ENCODE measurements at regions not wholly inside any gene's neighbourhood (a gene's known extent, or its start where the extent isn't known, plus 50 kb on each side); places are given as distances from the start of the nearest gene placed in this dataset.
"Not testable (repeated sequence)": the region's sequence is repeated elsewhere in the genome, so short reads cannot be mapped to it uniquely, and the experiment has no call there.

GRCh38 chr7:25711940-25712339 is 440.1 kb upstream of the NFE2L3 start:
- no peak for DNase-seq (ENCODE audit: low spot score)

- no peak for DNase-seq (ENCODE audit: low spot score)
Measured at GRCh38 chr7:25712500-25712899, 439.5 kb upstream of the NFE2L3 start.

- peak; percentile 29 for DNase-seq (ENCODE audit: low spot score)
Measured at GRCh38 chr7:25714013-25714412, 438.0 kb upstream of the NFE2L3 start.

DNA sequence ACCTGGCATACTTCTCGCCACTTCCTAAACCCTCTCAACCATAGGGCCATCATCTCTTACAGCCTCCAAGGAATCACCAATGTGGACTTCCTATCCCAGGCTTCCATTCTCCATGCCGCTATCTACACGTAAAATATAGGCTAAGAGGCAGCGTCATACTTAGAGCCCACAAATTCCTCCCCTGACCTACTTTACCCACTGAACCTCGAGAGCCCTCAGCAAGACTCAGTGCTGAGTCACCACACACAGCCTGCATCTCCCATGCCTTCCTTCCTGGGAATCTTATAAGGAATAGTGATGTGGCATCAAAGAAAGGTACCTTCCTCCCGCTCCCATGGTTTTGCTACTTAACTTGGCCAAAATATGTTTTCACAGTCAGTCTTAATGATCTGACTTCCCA is 435.6 kb upstream of the NFE2L3 start:
- DNase-seq (ENCODE audit: low spot score): no peak

GRCh38 chr7:25718596-25718995 is 433.4 kb upstream of the NFE2L3 start:
- DNase-seq (ENCODE audit: low spot score): no peak

DNA sequence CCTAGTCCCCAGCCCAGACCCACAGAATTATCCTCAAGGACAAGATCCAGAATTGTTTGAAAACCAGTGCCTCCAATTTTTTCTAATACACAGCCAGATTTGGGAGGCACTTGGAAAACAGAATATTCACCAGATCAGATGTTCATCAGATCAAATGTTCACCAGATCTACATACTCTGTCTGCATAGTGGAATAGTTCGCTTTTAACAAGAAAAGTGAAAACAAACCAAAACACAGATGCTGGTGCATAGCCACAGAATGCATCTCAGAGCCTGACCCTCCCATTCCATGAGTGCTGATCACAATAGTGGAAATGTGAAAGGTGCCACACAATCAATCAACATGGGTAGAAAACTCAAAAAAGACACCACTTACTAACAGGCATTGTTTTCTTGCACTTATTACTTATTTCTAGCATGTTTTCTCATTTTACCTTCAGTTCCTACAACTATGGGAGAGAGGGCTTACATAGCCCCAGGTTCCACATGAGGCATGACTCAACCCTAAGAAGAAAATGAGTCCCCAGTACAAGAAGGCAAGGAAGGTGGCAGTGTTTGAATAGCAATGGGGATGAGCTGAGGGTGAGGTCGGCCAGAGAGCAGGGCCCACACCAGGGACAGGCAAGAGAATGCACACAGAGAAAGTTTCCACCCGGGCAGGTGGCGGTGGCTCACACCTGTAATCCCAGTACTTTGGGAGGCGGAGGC is 432.7 kb upstream of the NFE2L3 start:
- no peak for DNase-seq (ENCODE audit: low spot score)

- peak; percentile 40 for DNase-seq (ENCODE audit: low spot score)
Measured at GRCh38 chr7:25720427-25720826, 431.6 kb upstream of the NFE2L3 start.

DNA sequence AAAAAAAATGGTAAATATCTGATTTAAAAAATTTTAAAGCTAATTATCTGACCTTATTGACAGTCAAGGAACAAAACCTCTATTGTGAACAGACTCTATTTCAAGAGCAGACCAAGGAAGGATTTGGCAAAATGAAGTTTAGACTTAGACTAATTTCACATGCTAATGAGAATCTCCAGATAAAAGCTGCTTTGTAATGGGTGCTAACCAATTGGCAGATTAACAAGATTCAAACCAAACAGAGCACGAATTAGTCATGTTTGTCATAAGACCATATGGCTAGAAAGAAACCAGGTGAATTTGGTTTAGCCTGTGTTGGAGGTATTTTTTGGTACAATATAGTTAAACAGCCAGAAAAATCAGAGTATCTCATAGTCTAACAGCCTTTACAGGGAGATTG is 429.1 kb upstream of the NFE2L3 start:
- no peak for DNase-seq (ENCODE audit: low spot score)

DNA sequence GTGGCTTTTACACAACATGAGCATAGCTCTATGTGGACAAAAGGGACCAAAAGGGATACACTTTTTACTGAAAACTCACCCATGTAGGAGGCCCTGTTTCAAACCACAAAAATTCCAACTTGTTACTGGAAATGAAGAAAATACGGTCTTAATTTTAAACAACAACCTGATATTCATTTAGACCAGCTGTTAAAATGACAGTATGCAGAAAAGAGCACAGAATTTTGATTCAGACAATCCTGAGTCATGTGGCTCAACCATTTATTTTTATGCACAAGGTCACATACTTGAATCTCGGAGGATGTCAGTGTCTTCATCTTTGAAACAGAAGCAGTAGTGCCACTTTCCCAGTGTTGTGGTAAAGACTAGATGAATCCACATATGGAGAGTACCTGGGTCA is 426.5 kb upstream of the NFE2L3 start:
- no peak for DNase-seq (ENCODE audit: low spot score)

DNA sequence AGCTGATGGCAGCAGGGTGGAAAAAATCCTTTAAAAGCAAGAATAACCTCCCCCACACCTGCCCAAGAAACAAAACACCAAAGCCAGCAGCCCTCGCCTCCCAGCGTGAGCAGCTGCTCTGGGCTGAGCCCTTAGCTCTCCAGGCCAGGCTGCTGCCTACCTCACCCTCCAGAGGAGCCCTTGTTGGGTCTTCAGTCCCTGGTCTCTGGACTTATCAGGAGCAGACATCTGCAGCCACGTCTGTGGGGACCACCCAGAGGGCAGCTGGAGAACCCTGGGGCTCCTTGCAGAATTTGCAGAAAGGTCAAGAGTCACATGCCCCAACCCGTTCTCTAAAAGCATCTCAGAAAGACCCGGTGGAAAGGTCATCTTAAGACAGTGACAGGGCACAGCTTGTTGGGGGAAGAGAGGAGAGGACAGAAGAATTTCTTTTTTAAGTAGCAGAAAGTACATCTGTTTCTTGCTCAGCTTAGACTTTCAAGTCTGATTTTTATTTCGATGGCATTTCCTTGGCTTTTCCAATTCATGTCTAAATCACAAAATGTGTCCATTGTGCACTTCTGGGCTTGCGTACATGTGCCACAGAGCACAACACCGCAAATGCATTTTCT is 425.7 kb upstream of the NFE2L3 start:
- no peak for DNase-seq (ENCODE audit: low spot score)

- DNase-seq (ENCODE audit: low spot score): no peak
Measured at GRCh38 chr7:25726781-25727311, 425.2 kb upstream of the NFE2L3 start.

DNA sequence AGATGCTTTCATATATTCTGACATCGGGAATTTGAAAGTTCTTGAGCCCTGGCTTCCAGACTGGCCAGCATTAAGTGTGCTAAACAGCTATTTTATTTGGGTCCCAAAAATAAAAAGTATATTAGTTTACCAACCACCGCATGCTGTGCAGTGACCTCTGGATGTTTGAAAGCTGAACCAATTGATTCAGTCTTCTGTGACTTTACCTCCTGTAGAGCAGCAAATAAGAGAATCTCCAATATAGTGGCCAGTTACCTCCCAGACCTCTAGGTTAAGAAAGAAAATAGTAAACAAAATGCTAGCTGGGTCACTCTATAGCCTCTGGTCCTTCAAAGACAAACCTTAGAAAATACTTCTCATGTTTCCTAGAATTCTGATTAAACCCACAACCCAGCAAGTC is 424.6 kb upstream of the NFE2L3 start:
- DNase-seq (ENCODE audit: low spot score): no peak

DNA sequence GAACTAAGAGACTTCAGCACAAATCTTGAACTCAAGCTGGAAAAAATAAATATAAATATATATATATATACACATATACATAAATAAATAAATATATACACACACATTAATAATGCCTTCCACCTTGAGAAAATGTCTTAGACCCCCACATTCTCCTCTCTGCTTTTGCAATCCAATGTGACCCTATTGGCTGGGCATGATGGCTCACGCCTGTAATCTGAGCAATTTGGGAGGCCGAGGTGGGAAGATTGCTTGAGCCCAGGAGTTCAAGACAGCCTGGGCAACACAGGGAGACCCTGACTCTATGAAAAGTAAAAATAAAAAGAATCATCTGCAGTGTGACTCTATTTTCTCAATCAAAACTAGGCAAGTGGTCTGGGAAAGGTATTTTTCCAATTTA is 424.1 kb upstream of the NFE2L3 start:
- DNase-seq (ENCODE audit: low spot score): no peak

DNA sequence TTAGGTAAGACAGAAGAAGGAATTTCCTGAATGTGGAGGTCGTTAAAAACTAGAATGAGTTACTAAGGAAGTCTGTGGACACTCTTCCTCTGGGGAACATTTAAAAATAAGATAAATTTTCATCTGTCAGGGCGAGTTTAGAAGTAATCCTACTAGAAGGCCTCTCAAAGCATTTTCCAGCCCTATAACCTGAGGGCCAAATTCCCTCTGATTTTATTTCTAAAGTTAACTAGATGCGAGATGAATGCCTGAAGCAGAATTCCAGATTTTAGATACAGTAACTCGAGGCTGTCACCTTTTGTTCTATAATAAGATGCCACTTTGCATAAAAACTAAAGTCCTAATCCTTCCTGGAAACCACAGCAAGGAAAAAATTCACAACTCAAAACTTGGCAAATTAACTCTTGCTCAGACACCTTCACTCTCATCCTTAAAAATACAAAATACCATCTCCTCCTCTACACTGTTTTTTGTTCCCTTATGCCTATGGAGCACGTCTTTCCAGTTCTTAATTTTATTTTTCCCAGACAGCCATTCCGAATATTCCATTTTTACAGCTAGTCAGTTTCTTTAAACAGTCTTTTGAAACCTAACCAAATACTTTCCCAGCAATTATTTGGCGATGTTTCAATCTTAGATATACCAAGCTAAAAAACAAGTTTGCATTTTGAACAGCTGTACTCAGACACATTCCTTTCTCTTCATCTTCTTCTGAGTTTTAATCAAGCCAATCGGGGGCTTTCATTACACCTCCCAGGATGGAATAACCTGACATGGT is 420.7 kb upstream of the NFE2L3 start:
- no peak for DNase-seq (ENCODE audit: low spot score)

DNA sequence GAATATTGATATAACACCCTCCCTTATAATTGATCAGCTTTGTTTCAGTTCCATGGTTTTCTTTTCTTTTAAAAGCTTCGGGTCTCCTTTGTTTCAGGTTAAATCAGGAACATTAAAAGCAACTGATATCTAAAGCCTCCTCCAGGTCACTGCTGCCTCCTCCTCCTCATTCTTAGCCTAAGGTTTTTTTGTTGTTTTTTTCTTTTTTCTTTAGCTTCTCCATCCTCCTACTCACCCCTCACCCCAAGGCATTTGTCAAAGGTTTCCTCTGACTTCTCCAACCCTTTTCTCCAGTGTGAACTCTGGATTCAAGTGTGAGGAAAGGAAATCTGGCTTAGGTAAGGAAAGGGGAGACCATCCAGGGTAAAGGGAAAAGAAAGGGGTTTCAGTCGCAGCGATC is 420.2 kb upstream of the NFE2L3 start:
- no peak for DNase-seq (ENCODE audit: low spot score)

DNA sequence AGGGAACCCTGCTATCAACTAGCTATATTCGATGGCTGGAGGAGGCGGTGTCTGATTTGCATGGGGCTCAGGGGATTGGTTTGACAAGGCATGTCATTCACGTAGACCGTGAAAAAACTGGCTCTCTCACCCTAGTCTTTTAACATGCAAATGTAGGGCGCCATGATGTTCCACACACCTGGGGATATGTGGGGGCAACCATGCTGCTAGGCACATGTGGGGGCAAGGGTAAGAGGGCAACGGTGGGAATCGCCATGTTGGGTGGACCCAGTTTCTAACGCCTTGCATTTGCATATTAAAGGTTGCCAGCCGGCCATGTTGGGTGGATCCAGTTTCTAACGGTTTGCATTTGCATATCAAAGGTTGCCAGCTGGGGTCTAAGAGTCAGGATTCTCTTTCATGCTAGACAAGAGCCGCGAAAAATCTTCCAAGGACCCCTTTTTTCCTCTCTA is 419.2 kb upstream of the NFE2L3 start:
- DNase-seq (ENCODE audit: low spot score): no peak

DNA sequence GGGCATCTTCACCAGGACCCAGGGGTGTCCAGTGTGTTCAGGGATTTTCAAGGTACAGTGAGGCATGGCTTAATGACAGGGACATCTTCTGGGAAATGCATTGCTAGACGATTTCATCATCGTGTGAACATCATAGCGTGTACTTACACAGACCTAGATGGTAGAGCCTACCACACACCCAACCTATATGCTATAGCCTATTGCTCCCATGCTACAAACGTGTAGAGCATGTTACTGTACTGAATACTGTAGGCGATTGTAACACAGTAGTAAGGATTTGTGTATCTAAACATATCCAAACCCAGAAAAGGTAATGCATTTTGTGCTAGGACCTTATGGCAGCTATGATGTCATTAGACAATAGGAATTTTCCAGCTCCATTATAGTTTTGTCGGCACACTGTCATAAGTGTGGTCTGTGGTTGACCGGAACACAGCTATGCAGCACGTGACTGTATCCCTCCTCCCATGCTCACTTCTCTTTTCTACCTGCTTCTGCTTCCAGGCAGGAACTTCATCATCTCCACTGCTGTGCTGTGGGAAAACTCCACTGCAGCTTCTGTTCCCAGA is 416.2 kb upstream of the NFE2L3 start:
- no peak for DNase-seq (ENCODE audit: low spot score)

GRCh38 chr7:25738528-25738927 is 413.5 kb upstream of the NFE2L3 start:
- DNase-seq (ENCODE audit: low spot score): no peak

GRCh38 chr7:25739143-25739542 is 412.9 kb upstream of the NFE2L3 start:
- DNase-seq (ENCODE audit: low spot score): no peak

- no peak for DNase-seq (ENCODE audit: low spot score)
Measured at GRCh38 chr7:25742316-25742715, 409.7 kb upstream of the NFE2L3 start.

- not testable (repeated sequence) for DNase-seq (ENCODE audit: low spot score)
Measured at GRCh38 chr7:25743670-25744451, 408.1 kb upstream of the NFE2L3 start.

Data from D341Med (cell line).